Choroid plexus epithelial cell (primary cell): ENCODE measurements at regions not wholly inside any gene's neighbourhood (a gene's known extent, or its start where the extent isn't known, plus 50 kb on each side); places are given as distances from the start of the nearest gene placed in this dataset.

Experiments
- DNase-seq: peaks from one replicate; pipeline ENCODE4 v3.0.0-alpha.2; 2010; ENCODE audit warnings: low read depth
- H3K4me3 ChIP-seq: 2 replicates; pipeline ENCODE4 v1.5.1; 2011; ENCODE audit warnings: low read depth, mild to moderate bottlenecking, control low read depth, low read length, moderate library complexity
- CTCF ChIP-seq: conservative IDR thresholded peaks from 2 replicates; pipeline ENCODE4 v1.5.1; 2011; ENCODE audit warnings: low read depth, mild to moderate bottlenecking, control low read depth, inconsistent platforms, low read length, moderate library complexity

- no peak for TF ChIP-seq CTCF
- peak; percentile 2 for DNase-seq
- H3K4me3 ChIP-seq = no peak overlapping the region
Observed at GRCh38 chr1:102588536-102588935, 519.8 kb downstream of the COL11A1 start.

GRCh38 chr1:102586022-102586421 is 522.3 kb downstream of the COL11A1 start:
- no peak for TF ChIP-seq CTCF
- no peak for DNase-seq
- no peak overlapping the region for H3K4me3 ChIP-seq

- no peak for DNase-seq
- no peak overlapping the region for H3K4me3 ChIP-seq
- no peak for TF ChIP-seq CTCF
Observed at GRCh38 chr1:102580806-102581205, 527.5 kb downstream of the COL11A1 start.

- no peak for DNase-seq
Observed at GRCh38 chr1:102578804-102579203, 529.5 kb downstream of the COL11A1 start.

GRCh38 chr1:102572637-102573036 is 535.7 kb downstream of the COL11A1 start:
- DNase-seq = no peak
- TF ChIP-seq CTCF = no peak
- H3K4me3 ChIP-seq = no peak overlapping the region

More at GRCh38 chr1:102578804-102579203, 529.5 kb downstream of the COL11A1 start:
- no peak overlapping the region for H3K4me3 ChIP-seq
- TF ChIP-seq CTCF = no peak

GRCh38 chr1:102566182-102566581 is 542.1 kb downstream of the COL11A1 start:
- TF ChIP-seq CTCF = no peak
- H3K4me3 ChIP-seq = no peak overlapping the region
- DNase-seq = no peak

- no peak for TF ChIP-seq CTCF
- H3K4me3 ChIP-seq = no peak overlapping the region
- DNase-seq = no peak
Observed at GRCh38 chr1:102562380-102562779, 545.9 kb downstream of the COL11A1 start.
